HepG2 (cell line): ENCODE measurements at regions not wholly inside any gene's neighbourhood (a gene's known extent, or its start where the extent isn't known, plus 50 kb on each side); places are given as distances from the start of the nearest gene placed in this dataset.

Source experiments
- CREB1 ChIP-seq, 2 experiments: fragments of 450-650 bp in 1 of 2; IDR thresholded peaks; 2 replicates each; pipeline ENCODE4 v1.6.1; 2016 to 2017; ENCODE audit warnings: control low read depth in 1 of 2, mild to moderate bottlenecking in 1 of 2, missing compliant biosample characterization in 1 of 2, missing genetic modification characterization in 1 of 2
- FOXP1 ChIP-seq, 2 experiments: fragments of 450-650 bp in 1 of 2; IDR thresholded peaks; 2 replicates each; pipeline ENCODE4 v1.6.1; 2017 to 2018; ENCODE audit warnings: antibody characterized with exemption in 1 of 2
- GABPA ChIP-seq, 2 experiments: IDR thresholded peaks; 2 replicates each; pipeline ENCODE4 v1.6.1; 2011 to 2016; ENCODE audit warnings: low read depth in 2 of 2, low read length in 1 of 2, missing biosample characterization in 1 of 2, missing genetic modification characterization in 1 of 2
- GABPB1 ChIP-seq: IDR thresholded peaks from 2 replicates; pipeline ENCODE4 v1.6.1; 2016; ENCODE audit warnings: mild to moderate bottlenecking, missing genetic modification reagents, moderate library complexity, missing compliant biosample characterization
- NKX3-1 ChIP-seq: sonication (generic); formaldehyde crosslinking; IDR thresholded peaks from 2 replicates; pipeline ENCODE4 v1.5.0; 2020; ENCODE audit warnings: missing genetic modification reagents
- SALL2 ChIP-seq: sonication (generic); formaldehyde crosslinking; IDR thresholded peaks from 2 replicates; pipeline ENCODE4 v1.8.1; 2023; ENCODE audit warnings: mild to moderate bottlenecking, missing genetic modification reagents, inconsistent platforms
- ZFP36L2 ChIP-seq: sonication (generic); formaldehyde crosslinking; IDR thresholded peaks from 2 replicates; pipeline ENCODE4 v1.4.0; 2020; ENCODE audit warnings: missing genetic modification reagents
- ZNF138 ChIP-seq: sonication (generic); formaldehyde crosslinking; IDR thresholded peaks from 2 replicates; pipeline ENCODE4 v1.5.0; 2020; ENCODE audit warnings: mild to moderate bottlenecking, low read depth, missing genetic modification reagents
- ZNF7 ChIP-seq: IDR thresholded peaks from 2 replicates; pipeline ENCODE4 v1.6.1; 2016; ENCODE audit warnings: missing biosample characterization, missing genetic modification reagents
- ZNF703 ChIP-seq: sonication (generic); formaldehyde crosslinking; IDR thresholded peaks from 2 replicates; pipeline ENCODE4 v1.5.1; 2020; ENCODE audit warnings: missing genetic modification reagents, mild to moderate bottlenecking, moderate library complexity, borderline replicate concordance
- TF ChIP-seq, protein P1 (sequence below): sonication (generic); formaldehyde crosslinking; IDR thresholded peaks from 2 replicates; pipeline ENCODE4 v1.5.0; 2020; ENCODE audit warnings: mild to moderate bottlenecking, missing genetic modification reagents, moderate library complexity
- TF ChIP-seq, protein P2 (sequence below): sonication (generic); formaldehyde crosslinking; IDR thresholded peaks from 2 replicates; pipeline ENCODE4 v1.8.1; 2023; ENCODE audit warnings: mild to moderate bottlenecking, missing genetic modification reagents

GRCh38 chr3:67176396-67176795 lies 178.3 kb downstream of the KBTBD8 start:
- no peak for TF ChIP-seq ZNF138 (CRISPR knock-in tag)
- no peak for TF ChIP-seq CREB1 (IDR thresholded peaks at IDR 0.05)
- TF ChIP-seq CREB1 (CRISPR knock-in tag; IDR thresholded peaks at IDR 0.05) = no peak
- TF ChIP-seq NKX3-1 = no peak
- no peak for TF ChIP-seq GABPB1
- TF ChIP-seq, protein P1, sequence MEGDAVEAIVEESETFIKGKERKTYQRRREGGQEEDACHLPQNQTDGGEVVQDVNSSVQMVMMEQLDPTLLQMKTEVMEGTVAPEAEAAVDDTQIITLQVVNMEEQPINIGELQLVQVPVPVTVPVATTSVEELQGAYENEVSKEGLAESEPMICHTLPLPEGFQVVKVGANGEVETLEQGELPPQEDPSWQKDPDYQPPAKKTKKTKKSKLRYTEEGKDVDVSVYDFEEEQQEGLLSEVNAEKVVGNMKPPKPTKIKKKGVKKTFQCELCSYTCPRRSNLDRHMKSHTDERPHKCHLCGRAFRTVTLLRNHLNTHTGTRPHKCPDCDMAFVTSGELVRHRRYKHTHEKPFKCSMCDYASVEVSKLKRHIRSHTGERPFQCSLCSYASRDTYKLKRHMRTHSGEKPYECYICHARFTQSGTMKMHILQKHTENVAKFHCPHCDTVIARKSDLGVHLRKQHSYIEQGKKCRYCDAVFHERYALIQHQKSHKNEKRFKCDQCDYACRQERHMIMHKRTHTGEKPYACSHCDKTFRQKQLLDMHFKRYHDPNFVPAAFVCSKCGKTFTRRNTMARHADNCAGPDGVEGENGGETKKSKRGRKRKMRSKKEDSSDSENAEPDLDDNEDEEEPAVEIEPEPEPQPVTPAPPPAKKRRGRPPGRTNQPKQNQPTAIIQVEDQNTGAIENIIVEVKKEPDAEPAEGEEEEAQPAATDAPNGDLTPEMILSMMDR (CRISPR knock-in tag) = no peak
- TF ChIP-seq, protein P2, sequence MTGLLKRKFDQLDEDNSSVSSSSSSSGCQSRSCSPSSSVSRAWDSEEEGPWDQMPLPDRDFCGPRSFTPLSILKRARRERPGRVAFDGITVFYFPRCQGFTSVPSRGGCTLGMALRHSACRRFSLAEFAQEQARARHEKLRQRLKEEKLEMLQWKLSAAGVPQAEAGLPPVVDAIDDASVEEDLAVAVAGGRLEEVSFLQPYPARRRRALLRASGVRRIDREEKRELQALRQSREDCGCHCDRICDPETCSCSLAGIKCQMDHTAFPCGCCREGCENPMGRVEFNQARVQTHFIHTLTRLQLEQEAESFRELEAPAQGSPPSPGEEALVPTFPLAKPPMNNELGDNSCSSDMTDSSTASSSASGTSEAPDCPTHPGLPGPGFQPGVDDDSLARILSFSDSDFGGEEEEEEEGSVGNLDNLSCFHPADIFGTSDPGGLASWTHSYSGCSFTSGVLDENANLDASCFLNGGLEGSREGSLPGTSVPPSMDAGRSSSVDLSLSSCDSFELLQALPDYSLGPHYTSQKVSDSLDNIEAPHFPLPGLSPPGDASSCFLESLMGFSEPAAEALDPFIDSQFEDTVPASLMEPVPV (CRISPR knock-in tag) = no peak
- no peak for TF ChIP-seq GABPA (IDR thresholded peaks at IDR 0.05; ENCODE audit: low read depth, low read length)
- TF ChIP-seq GABPA (CRISPR knock-in tag; IDR thresholded peaks at IDR 0.05; ENCODE audit: low read depth) = no peak
- TF ChIP-seq ZNF703 (CRISPR knock-in tag) = no peak
- no peak for TF ChIP-seq FOXP1 (IDR thresholded peaks at IDR 0.05)
- no peak for TF ChIP-seq FOXP1 (CRISPR knock-in tag; IDR thresholded peaks at IDR 0.05)
- no peak for TF ChIP-seq ZFP36L2 (CRISPR knock-in tag)
- TF ChIP-seq SALL2 = no peak
- no peak for TF ChIP-seq ZNF7 (CRISPR knock-in tag)
